GM12892 (cell line): ENCODE measurements at regions not wholly inside any gene's neighbourhood (a gene's known extent, or its start where the extent isn't known, plus 50 kb on each side); places are given as distances from the start of the nearest gene placed in this dataset.
"Not testable (repeated sequence)": the region's sequence is repeated elsewhere in the genome, so short reads cannot be mapped to it uniquely, and the experiment has no call there.

Experiments
- POLR2A ChIP-seq: IDR thresholded peaks from 2 replicates; pipeline ENCODE4 v1.6.1; 2011; ENCODE audit warnings: low read depth, low read length, control low read depth
- POLR2AphosphoS5 ChIP-seq: IDR thresholded peaks from 2 replicates; pipeline ENCODE4 v1.6.1; 2011; ENCODE audit warnings: low read depth, low read length, control low read depth
- TAF1 ChIP-seq: IDR thresholded peaks from 2 replicates; pipeline ENCODE4 v1.6.1; 2011; ENCODE audit warnings: low read depth, mild to moderate bottlenecking, control low read depth, low read length, borderline replicate concordance

- not testable (repeated sequence) for TF ChIP-seq POLR2A, TAF1, POLR2AphosphoS5
Observed at GRCh38 chr3:20967485-20967884, 781.5 kb upstream of the SGO1 start.
